WTC11 (cell line): ENCODE measurements at regions not wholly inside any gene's neighbourhood (a gene's known extent, or its start where the extent isn't known, plus 50 kb on each side); places are given as distances from the start of the nearest gene placed in this dataset.

ENCODE experiments used
- NR1H2 ChIP-seq: sonication (generic); formaldehyde crosslinking; IDR thresholded peaks from 2 replicates; pipeline ENCODE4 v1.9.0; 2021; ENCODE audit warnings: mild to moderate bottlenecking, moderate library complexity, missing genetic modification reagents
- ZBTB21 ChIP-seq: sonication (generic); formaldehyde crosslinking; IDR thresholded peaks from 2 replicates; pipeline ENCODE4 v1.8.1; 2023; ENCODE audit warnings: mild to moderate bottlenecking, missing genetic modification reagents, borderline replicate concordance
- ZNF232 ChIP-seq: sonication (generic); formaldehyde crosslinking; IDR thresholded peaks from 2 replicates; pipeline ENCODE4 v1.8.0; 2022; ENCODE audit warnings: mild to moderate bottlenecking, missing genetic modification reagents
- TF ChIP-seq, protein P1 (sequence below): fragments of 200-600 bp; IDR thresholded peaks from 2 replicates; pipeline ENCODE4 v1.8.0; 2022; ENCODE audit warnings: antibody characterized with exemption
- TF ChIP-seq, protein P2 (sequence below): sonication (generic); formaldehyde crosslinking; IDR thresholded peaks from 2 replicates; pipeline ENCODE4 v1.8.0; 2023; ENCODE audit warnings: missing genetic modification reagents, mild to moderate bottlenecking, borderline replicate concordance
- TF ChIP-seq, protein P3 (sequence below): sonication (generic); formaldehyde crosslinking; IDR thresholded peaks from 2 replicates; pipeline ENCODE4 v1.8.0; 2022; ENCODE audit warnings: mild to moderate bottlenecking, missing genetic modification reagents

DNA sequence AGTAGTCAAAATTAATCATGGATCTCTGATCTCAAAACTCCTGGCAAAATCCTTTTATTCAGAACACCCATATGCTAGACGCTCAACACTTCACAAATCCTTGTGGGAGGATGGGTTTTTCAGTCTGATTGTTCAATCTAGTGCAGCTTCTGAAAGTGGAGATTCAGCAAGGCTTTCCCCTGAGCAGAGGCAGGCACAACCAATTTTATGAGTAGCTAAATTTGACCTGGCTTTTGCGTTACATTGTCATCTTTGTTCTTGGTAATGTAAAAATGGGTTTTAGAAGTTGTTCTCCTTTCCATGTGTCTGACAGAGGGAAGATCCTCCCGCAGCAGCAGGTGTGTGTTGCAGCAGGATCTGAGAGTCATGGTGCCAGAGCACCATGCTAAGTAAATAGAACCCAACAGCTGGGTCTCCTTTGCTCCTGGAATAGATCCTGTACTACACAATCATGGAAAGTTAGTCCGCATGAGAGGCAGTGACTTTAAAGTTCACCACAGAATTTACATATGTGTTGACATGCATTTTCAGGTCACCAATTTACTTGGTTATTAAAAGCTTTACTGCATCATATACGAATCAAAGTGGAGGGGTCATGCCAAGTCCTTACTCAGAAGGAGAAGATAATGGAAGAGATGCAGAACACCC, 70.1 kb upstream of the MEF2C start:
- TF ChIP-seq NR1H2 (CRISPR knock-in tag) (no peak), ZBTB21 (CRISPR knock-in tag) (no peak), ZNF232 (CRISPR knock-in tag) (no peak)
- TF ChIP-seq, protein P1, sequence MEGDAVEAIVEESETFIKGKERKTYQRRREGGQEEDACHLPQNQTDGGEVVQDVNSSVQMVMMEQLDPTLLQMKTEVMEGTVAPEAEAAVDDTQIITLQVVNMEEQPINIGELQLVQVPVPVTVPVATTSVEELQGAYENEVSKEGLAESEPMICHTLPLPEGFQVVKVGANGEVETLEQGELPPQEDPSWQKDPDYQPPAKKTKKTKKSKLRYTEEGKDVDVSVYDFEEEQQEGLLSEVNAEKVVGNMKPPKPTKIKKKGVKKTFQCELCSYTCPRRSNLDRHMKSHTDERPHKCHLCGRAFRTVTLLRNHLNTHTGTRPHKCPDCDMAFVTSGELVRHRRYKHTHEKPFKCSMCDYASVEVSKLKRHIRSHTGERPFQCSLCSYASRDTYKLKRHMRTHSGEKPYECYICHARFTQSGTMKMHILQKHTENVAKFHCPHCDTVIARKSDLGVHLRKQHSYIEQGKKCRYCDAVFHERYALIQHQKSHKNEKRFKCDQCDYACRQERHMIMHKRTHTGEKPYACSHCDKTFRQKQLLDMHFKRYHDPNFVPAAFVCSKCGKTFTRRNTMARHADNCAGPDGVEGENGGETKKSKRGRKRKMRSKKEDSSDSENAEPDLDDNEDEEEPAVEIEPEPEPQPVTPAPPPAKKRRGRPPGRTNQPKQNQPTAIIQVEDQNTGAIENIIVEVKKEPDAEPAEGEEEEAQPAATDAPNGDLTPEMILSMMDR, result no peak
- TF ChIP-seq, protein P2, sequence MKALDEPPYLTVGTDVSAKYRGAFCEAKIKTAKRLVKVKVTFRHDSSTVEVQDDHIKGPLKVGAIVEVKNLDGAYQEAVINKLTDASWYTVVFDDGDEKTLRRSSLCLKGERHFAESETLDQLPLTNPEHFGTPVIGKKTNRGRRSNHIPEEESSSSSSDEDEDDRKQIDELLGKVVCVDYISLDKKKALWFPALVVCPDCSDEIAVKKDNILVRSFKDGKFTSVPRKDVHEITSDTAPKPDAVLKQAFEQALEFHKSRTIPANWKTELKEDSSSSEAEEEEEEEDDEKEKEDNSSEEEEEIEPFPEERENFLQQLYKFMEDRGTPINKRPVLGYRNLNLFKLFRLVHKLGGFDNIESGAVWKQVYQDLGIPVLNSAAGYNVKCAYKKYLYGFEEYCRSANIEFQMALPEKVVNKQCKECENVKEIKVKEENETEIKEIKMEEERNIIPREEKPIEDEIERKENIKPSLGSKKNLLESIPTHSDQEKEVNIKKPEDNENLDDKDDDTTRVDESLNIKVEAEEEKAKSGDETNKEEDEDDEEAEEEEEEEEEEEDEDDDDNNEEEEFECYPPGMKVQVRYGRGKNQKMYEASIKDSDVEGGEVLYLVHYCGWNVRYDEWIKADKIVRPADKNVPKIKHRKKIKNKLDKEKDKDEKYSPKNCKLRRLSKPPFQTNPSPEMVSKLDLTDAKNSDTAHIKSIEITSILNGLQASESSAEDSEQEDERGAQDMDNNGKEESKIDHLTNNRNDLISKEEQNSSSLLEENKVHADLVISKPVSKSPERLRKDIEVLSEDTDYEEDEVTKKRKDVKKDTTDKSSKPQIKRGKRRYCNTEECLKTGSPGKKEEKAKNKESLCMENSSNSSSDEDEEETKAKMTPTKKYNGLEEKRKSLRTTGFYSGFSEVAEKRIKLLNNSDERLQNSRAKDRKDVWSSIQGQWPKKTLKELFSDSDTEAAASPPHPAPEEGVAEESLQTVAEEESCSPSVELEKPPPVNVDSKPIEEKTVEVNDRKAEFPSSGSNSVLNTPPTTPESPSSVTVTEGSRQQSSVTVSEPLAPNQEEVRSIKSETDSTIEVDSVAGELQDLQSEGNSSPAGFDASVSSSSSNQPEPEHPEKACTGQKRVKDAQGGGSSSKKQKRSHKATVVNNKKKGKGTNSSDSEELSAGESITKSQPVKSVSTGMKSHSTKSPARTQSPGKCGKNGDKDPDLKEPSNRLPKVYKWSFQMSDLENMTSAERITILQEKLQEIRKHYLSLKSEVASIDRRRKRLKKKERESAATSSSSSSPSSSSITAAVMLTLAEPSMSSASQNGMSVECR (CRISPR knock-in tag), result no peak
- TF ChIP-seq, protein P3, sequence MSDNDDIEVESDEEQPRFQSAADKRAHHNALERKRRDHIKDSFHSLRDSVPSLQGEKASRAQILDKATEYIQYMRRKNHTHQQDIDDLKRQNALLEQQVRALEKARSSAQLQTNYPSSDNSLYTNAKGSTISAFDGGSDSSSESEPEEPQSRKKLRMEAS (CRISPR knock-in tag), result no peak
